Activated CD8-positive, alpha-beta memory T cell treated with anti-CD3 and anti-CD28 coated beads, Interleukin-2, amount 50 U/mL, for 48 hours (primary cell): ENCODE measurements at regions not wholly inside any gene's neighbourhood (a gene's known extent, or its start where the extent isn't known, plus 50 kb on each side); places are given as distances from the start of the nearest gene placed in this dataset.

Experiments used
- DNase-seq: peaks from one replicate; pipeline ENCODE4 v3.0.0-alpha.2; 2020

GRCh38 chr6:166770216-166771116, 143.4 kb upstream of the RPS6KA2 start:
- no peak for DNase-seq

DNA sequence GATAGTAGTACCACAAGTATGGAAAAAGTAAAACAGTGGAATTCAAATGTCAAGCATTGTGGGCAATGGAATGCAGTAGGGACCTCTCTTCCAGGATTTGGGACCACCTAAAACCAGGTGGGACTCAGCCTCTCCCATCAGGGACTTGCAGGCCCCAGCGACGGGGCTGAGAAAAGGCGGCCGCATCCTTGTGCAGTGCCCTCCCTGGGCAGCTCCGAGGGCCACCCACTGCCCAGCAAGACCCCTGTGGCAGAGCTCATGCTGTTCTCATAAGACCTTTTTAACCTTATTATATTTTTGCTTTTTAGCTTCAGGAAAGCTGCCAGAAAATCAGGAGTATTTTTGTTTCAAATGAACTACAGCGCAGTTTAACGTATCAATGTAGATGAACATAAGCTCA, 142.6 kb upstream of the RPS6KA2 start:
- DNase-seq, result peak; percentile 23

DNA sequence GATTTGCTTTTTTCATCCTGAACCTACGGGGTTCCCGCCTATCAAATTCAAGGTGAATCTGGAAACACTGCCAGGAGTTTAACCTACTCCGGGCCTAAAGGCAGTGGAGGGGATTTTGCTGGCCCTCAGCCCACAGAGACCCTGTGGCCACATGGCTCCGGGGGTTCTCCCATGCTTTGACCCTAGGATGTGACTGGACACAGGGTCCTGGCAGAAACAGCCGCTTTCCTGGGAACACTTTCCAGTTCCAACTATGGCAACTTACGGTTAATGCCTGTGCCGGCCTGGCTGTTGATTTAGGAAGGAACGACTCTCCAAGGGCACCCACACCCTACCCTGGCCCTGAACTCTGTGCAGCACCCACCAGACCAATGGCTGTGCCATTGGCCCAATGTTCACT, 141.7 kb upstream of the RPS6KA2 start:
- DNase-seq, result peak; percentile 17

- no peak for DNase-seq
Observed at GRCh38 chr6:166767230-166767629, 140.2 kb upstream of the RPS6KA2 start.

DNA sequence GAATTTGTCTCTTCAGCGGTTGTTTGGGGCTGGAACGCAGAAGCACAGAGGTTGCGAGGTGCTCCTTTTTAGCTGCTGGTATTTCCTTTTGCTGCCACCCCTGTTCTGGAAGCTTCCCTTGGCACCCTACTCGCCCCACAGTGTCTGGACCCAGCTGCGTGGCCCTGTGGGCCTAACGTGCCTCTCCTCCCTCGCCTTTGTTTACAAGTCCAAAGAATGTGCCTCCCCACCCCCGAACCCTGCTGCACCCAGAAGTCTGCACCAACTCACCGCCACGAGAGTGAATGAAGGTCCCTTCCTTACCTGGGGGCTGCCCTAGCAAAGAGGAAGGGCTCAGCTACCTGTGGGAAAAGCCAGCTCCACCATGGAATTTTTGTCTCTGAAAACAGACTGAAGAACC, 139.7 kb upstream of the RPS6KA2 start:
- DNase-seq, result peak; percentile 23

DNA sequence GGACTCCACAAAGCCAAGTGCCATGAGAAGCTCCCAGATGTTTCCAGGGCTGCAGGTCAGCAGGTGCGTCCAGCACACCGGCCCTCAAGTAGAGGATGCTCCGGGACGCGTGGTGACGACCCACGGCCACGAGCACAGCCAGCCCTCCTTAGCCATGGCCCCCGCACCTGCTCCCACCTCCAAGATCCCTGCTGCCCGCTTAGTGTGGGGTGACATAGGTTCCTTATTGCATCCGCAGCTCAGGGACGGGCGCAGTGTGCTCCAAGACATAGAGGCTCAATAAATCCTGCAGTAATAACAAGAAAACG, 138.1 kb upstream of the RPS6KA2 start:
- peak; percentile 20 for DNase-seq

- no peak for DNase-seq
Observed at GRCh38 chr6:166764473-166765233, 137.6 kb upstream of the RPS6KA2 start.

DNA sequence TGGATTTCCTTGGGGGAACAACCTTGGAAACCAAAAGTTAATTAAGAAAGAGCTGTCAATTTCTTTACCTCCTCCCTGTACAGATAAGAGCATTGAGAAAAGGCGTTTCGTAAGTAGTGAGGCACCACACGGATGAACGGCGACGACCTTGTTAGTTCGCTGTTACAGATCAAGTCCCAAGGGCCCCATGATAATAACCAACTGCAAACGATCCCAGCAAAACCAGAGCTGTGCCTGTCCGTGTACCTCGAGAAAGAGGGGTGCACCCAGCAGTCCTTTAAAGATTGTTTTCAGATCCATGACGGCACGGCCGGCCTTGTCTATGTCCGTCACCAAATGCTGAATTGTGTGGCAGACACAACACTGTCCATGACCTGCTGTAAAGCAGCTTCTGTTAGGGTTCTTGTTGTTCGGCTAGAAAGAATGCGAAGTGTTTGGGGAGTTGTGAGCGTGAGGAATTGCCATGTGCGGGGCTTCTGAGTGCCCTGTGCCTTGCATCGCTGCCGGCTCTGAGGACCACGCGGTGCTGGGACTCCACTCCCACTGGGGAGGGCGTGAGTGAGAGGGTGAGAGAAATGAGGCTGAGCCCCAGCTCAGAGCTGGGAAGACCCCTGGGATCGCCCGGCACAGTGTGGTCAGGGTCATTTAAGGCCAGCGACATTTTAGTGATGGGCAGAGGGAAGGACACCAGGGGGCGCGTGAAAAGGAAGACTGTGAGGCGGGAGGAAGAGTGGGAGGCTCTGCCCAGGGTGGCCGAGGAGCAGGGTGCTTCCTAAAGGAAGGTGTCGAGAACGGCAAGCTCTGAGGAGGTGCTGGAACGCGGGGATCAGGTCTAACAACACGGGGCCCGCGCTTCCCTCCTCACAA, 136.8 kb upstream of the RPS6KA2 start:
- DNase-seq, result peak; percentile 22

DNA sequence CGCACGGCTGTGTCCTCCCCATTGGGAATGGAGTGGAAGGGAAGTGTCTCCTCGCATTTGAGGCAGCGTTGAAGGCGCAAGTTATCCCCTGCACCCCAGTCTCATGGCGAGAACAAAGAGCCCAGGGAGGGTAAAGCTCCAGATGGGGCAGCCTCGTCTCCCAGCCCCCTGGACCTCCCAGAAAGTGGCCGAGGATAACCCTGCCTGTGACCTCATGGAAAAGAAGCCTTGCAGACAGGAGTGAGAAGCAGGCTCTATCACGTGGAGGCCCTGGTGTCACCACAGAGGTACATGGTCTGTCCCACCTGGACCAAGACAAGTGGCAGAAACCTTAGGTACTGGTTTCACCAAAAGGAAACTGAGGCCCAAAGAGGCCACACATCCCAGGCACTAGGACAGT, 134.8 kb upstream of the RPS6KA2 start:
- DNase-seq, result no peak

DNA sequence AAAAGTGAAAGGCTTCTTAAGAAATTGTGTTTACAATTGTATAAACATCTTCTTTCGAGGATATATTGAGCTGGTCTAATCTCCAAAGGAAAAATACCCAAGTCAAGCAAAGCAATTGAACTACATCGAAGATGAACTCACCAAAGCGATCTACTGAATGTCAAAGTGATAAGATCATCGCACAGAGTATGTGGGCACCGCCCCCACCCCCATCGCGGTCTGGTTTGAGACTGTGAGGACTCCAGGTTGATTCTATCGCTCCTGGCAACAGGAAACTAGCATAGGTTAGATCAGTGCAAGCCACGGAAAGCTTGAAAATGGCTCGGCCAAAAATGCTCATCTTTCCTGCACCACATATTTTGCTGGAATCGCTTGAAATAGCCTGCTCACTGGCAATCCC, 133.2 kb upstream of the RPS6KA2 start:
- DNase-seq, result peak; percentile 76

GRCh38 chr6:166758136-166758704, 131.2 kb upstream of the RPS6KA2 start:
- no peak for DNase-seq

DNA sequence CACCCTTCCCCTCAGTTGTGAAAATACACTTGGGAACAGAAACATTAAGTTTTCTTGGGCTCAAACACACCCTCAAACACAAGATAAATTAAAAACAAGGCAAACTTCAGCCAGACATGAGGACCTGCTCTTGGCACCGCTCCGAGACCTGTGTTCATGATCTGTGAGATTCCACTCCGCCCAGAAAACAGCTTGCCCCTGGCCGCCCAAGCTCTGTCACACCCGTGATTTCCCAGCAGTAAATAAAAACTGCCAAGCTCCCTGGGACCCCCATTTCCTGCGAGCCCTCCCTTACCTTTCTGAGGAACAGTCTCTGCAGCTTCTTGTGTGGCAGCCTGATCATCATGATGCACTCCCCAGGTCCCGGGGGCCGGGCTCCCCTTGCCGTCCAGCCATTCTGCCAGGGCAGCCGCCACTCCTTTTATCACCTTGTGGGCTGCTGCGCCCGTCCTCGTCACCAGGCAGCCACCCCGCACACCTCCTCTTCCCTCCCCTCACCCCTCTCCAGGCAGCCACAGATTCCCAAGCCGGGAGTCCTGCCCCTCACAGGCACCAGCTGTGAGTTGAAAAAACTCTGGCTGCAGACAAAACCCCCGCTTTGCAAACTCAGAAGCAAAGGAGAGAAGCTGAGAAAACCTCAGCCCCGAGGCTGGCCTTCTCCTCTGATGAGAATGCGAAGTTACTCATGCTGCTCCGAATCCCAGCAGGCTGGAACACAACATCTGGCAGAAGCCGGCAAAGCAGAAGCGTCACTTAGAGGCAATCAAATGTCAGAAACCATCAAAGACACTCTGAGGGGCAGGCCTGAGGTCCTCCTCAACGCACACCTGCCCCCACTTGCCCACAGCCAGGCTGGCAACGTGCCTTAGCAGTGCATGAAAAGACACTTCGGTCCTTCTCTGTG, 130.4 kb upstream of the RPS6KA2 start:
- DNase-seq, result no peak

GRCh38 chr6:166754218-166755030, 127.4 kb upstream of the RPS6KA2 start:
- DNase-seq, result no peak

DNA sequence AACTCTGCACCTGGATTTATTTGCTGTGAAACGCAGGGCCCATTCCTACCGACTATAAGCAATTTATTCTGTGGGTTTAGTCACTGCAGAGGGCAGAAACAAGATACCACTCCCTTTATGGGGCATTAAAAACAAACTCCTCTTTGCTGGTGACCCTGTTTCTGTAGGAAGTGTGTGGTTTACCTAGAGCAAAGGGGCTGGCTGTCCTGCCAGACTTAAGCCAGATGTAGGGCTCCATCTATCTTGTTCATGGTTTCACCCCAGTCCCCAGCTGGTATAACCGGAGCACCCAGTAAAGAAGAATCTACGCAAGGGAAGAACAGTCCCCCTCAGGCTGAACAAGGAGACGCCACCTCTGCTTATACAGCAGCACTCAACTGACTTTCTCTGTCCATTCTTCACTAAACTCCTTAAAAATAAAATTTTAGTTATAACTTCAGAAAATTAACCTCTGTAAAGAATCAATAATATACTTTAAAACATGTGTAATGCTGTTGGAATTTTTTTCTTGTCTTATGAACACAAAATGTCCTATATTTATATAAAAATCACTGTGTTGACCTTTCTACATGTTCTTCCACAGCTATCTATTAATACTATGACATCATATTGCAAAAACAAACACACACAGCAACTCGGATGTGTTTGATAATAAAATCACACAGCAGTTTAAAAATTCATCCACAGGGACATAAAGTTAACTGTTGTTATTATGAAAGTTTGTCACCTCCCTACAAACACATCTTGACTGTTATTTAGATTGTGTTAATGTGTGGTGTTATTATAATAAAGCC, 126.1 kb upstream of the RPS6KA2 start:
- no peak for DNase-seq

- no peak for DNase-seq
Observed at GRCh38 chr6:166752097-166752496, 125.0 kb upstream of the RPS6KA2 start.

DNA sequence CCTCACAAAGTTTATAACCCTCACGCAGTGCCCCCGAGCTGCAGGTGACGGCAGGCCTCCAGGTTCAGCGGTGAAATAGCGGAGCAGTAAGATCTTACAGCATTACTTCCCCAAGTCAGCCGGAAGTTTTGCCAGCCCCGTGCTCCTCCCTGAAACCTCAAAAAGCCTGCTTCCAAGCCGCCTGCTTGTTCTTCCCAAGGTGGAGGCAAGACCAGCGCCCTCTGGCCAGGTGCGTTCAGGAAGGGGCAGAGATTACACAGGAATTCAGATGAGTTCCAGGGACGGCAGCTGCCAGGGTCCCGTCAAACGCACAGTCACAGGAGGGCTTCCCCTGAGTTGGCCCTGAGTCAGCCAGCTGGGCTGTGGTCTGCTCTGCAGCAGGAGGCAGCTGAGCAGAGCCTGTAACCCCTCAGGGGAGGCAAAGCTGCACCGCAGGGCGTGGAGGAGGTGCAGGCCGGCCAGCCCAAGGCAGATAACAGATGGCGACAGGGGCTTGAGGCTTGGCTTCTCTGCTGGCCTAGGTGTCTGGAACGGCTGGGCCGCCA, 124.1 kb upstream of the RPS6KA2 start:
- DNase-seq, result no peak

DNA sequence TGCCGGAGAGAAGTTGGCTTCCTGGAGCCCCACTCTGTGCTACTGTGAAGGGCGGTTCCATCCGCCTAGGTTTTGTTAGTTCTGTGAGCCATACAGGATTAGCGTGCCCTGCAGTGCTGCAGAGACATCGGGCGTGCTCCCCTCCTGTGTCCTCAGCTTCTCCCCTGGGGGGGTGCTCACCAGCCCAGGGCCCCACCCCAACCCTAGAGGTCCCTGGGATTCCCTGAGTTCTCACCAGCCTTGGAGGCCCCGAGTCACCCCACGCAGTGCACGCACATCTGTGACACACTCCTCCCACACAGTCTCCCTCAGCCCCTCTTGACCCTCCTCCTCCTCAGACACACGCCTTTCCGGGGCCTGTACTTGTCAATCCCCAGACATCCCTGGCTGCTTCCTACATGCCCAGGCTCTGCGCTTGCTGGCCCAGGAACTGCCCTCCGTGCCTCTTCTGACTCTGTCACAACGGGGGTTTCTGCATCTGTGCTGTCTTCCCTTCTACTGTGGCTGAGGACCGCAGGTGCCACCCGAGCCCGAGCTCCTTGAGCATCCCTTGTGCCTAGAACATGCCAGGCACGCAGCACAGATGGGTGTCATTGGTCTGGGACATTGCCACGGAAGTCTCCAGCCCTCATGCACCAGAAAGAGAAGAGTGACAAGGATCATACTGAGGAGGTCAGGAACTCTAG, 123.2 kb upstream of the RPS6KA2 start:
- no peak for DNase-seq

- no peak for DNase-seq
Observed at GRCh38 chr6:166749666-166750065, 122.6 kb upstream of the RPS6KA2 start.
